Thyroid gland (tissue), 4 donors: ENCODE measurements at regions not wholly inside any gene's neighbourhood (a gene's known extent, or its start where the extent isn't known, plus 50 kb on each side); places are given as distances from the start of the nearest gene placed in this dataset.

ENCODE experiments used
- POLR2A ChIP-seq, 2 donors: fragments of 450-650 bp; IDR thresholded peaks; one replicate each; pipeline ENCODE4 v1.6.1; 2017; ENCODE audit warnings: antibody characterized with exemption in 2 of 2, mild to moderate bottlenecking in 2 of 2, moderate library complexity in 1 of 2
- TF ChIP-seq, protein P1 (sequence below), 6 experiments: fragments of 200-600 bp in 3 of 6; fragments of 450-650 bp in 3 of 6; sonication (generic) in 3 of 6; IDR thresholded peaks; one replicate each; pipeline ENCODE4 v1.5.1; 2016 to 2019; ENCODE audit warnings: antibody characterized with exemption in 6 of 6, mild to moderate bottlenecking in 2 of 6, inconsistent platforms in 1 of 6, moderate library complexity in 1 of 6

GRCh38 chr4:91936311-91936710 lies 367.5 kb upstream of the GRID2 start:
- TF ChIP-seq, protein P1, sequence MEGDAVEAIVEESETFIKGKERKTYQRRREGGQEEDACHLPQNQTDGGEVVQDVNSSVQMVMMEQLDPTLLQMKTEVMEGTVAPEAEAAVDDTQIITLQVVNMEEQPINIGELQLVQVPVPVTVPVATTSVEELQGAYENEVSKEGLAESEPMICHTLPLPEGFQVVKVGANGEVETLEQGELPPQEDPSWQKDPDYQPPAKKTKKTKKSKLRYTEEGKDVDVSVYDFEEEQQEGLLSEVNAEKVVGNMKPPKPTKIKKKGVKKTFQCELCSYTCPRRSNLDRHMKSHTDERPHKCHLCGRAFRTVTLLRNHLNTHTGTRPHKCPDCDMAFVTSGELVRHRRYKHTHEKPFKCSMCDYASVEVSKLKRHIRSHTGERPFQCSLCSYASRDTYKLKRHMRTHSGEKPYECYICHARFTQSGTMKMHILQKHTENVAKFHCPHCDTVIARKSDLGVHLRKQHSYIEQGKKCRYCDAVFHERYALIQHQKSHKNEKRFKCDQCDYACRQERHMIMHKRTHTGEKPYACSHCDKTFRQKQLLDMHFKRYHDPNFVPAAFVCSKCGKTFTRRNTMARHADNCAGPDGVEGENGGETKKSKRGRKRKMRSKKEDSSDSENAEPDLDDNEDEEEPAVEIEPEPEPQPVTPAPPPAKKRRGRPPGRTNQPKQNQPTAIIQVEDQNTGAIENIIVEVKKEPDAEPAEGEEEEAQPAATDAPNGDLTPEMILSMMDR (IDR thresholded peaks at IDR 0.05), result no peak
- no peak for TF ChIP-seq POLR2A (IDR thresholded peaks at IDR 0.05)
